ENCODE measurements at regions not wholly inside any gene's neighbourhood (a gene's known extent, or its start where the extent isn't known, plus 50 kb on each side); places are given as distances from the start of the nearest gene placed in this dataset.

DNA sequence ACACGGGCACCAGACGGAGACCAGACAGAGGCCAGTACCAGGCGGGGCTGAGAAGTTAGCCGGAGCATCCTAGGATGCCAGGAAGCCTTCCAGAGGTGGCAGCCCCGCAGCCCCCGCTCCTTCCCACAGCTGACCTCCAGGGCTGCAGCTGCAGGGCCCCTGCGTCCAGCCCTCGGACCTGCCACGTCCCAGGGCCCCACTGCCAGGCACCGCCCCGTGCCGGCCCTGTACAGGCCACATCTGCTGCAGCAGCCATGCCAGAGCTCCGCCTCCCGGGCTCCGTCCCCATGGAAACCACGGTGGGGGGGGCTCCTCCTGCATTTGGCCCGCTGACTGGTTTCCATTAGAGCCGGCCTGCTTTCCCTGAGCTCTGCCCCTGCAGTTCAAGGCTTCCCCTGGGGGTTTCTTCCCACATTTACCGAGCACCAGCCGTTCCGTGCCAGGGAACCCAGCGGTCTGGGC, 62.5 kb upstream of the PPARA start:
- Histone ChIP-seq H3K27me3 (ENCODE audit: control insufficient read depth, insufficient read depth, low read length) (no peaks in the 10 kb centered on the region), H3K4me1 (ENCODE audit: control insufficient read depth, insufficient read depth, low read length) (peaks cover 95% of the 10 kb centered on the region), H3K9me3 (ENCODE audit: control insufficient read depth, insufficient read depth, low read depth, low read length) (no peaks in the 10 kb centered on the region), H3K4me3 (ENCODE audit: low read depth in 2 of 2, low read length in 2 of 2) (peak overlapping the region; percentile 35 to 90), H3K36me3 (ENCODE audit: control insufficient read depth, insufficient read depth, low read length) (peaks cover 8% of the 10 kb centered on the region; the same call in 1 of the 2 replicates), H3K27ac (ENCODE audit: low read length) (peak overlapping the region; percentile 99)
- in situ Hi-C loops (cut with HindIII; ENCODE audit: low pct_unique_long_range_greater_than_20kb, low sequenced_read_pairs) = no loop called here
- BruUV-seq (replicated peaks) = no TSS peak
- TF ChIP-seq, protein P1, sequence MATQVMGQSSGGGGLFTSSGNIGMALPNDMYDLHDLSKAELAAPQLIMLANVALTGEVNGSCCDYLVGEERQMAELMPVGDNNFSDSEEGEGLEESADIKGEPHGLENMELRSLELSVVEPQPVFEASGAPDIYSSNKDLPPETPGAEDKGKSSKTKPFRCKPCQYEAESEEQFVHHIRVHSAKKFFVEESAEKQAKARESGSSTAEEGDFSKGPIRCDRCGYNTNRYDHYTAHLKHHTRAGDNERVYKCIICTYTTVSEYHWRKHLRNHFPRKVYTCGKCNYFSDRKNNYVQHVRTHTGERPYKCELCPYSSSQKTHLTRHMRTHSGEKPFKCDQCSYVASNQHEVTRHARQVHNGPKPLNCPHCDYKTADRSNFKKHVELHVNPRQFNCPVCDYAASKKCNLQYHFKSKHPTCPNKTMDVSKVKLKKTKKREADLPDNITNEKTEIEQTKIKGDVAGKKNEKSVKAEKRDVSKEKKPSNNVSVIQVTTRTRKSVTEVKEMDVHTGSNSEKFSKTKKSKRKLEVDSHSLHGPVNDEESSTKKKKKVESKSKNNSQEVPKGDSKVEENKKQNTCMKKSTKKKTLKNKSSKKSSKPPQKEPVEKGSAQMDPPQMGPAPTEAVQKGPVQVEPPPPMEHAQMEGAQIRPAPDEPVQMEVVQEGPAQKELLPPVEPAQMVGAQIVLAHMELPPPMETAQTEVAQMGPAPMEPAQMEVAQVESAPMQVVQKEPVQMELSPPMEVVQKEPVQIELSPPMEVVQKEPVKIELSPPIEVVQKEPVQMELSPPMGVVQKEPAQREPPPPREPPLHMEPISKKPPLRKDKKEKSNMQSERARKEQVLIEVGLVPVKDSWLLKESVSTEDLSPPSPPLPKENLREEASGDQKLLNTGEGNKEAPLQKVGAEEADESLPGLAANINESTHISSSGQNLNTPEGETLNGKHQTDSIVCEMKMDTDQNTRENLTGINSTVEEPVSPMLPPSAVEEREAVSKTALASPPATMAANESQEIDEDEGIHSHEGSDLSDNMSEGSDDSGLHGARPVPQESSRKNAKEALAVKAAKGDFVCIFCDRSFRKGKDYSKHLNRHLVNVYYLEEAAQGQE (IDR thresholded peaks at IDR 0.05; ENCODE audit: insufficient read depth in 1 of 2, low read depth in 2 of 2, low read length in 1 of 2) = no peak
- no peak for TF ChIP-seq SIN3A (IDR thresholded peaks at IDR 0.05; ENCODE audit: borderline replicate concordance, insufficient read depth, low read depth, low read length)
- no peak for TF ChIP-seq TCF7L2 (IDR thresholded peaks at IDR 0.05; ENCODE audit: low read depth, low read length)
- TF ChIP-seq POLR2AphosphoS5 (IDR thresholded peaks at IDR 0.05; ENCODE audit: low read depth, low read length) = no peak; the same call in none of the 2 replicates
- TF ChIP-seq, protein P2, sequence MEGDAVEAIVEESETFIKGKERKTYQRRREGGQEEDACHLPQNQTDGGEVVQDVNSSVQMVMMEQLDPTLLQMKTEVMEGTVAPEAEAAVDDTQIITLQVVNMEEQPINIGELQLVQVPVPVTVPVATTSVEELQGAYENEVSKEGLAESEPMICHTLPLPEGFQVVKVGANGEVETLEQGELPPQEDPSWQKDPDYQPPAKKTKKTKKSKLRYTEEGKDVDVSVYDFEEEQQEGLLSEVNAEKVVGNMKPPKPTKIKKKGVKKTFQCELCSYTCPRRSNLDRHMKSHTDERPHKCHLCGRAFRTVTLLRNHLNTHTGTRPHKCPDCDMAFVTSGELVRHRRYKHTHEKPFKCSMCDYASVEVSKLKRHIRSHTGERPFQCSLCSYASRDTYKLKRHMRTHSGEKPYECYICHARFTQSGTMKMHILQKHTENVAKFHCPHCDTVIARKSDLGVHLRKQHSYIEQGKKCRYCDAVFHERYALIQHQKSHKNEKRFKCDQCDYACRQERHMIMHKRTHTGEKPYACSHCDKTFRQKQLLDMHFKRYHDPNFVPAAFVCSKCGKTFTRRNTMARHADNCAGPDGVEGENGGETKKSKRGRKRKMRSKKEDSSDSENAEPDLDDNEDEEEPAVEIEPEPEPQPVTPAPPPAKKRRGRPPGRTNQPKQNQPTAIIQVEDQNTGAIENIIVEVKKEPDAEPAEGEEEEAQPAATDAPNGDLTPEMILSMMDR (IDR thresholded peaks at IDR 0.05) = no peak
- POLR2A ChIA-PET = no interaction called here
- CTCF ChIA-PET = no interaction called here
- DNase-seq (ENCODE audit: low read depth, low spot score) = no peak
- peak; percentile 61 for ATAC-seq
- intact Hi-C loops (cut with micrococcal nuclease; ENCODE audit: unreplicated experiment) = no loop called here

DNA sequence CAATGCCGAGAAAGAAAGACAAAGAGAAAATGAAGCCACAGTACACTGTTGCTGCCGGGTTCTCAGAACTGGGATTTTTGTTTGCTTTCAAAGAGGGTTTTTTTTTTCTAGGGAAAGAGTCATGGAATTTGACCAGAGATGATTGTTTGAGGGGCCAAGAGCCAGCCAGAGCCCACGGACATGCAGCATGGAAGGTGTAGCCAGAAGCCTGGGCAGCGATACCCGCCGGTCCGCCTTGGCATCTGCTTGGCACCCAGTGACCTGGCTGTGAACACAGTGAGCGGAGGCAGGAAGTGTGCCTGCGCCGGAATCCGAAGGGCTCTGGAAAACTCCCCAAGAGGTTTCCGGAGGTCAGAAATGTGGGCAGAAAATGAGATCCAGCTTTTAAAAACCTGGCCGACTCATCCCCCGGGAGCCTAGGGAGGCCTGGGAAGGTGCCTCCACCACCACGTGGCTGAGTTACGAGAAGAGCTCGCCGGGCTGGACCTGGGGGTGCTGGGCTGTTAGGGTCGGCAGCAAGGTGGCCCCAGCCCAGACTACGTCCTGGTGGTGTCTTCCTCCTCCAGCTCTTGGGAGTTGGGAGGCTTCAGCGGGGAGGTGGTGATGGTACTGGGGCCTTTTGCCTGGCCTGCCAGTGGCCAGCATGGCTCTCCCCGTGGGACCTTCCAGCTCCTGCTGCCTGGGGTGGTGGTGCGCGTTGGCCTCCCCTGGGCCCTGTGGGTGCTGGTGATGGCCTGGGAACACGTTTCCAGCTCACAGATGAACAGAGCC, 61.6 kb upstream of the PPARA start:
- peak overlapping the region; percentile 25 to 35 for H3K4me3 ChIP-seq (ENCODE audit: low read depth in 2 of 2, low read length in 2 of 2)
- ChIA-PET POLR2A (no interaction called here), CTCF (interaction anchor here (0.8 kb wide), 1 partner anchor 28 kb away, joined by 13 read pairs; no protein-coding TSS in a partner anchor)
- H3K36me3 ChIP-seq (ENCODE audit: control insufficient read depth, insufficient read depth, low read length) = peaks cover 3% of the 10 kb centered on the region; the same call in 1 of the 2 replicates
- peak overlapping the region; percentile 99 for H3K27ac ChIP-seq (ENCODE audit: low read length)
- BruUV-seq (replicated peaks) = no TSS peak
- intact Hi-C loops (cut with micrococcal nuclease; ENCODE audit: unreplicated experiment) (no loop called here), in situ Hi-C loops (cut with HindIII; ENCODE audit: low pct_unique_long_range_greater_than_20kb, low sequenced_read_pairs) (no loop called here)
- ATAC-seq (no peak), DNase-seq (ENCODE audit: low read depth, low spot score) (no peak)
- no peaks in the 10 kb centered on the region for H3K27me3 ChIP-seq (ENCODE audit: control insufficient read depth, insufficient read depth, low read length)
- no peaks in the 10 kb centered on the region for H3K9me3 ChIP-seq (ENCODE audit: control insufficient read depth, insufficient read depth, low read depth, low read length)
- H3K4me1 ChIP-seq (ENCODE audit: control insufficient read depth, insufficient read depth, low read length) = peaks cover 95% of the 10 kb centered on the region
- TF ChIP-seq, protein P1 (IDR thresholded peaks at IDR 0.05; ENCODE audit: insufficient read depth in 1 of 2, low read depth in 2 of 2, low read length in 1 of 2) = no peak
- no peak for TF ChIP-seq POLR2AphosphoS5 (IDR thresholded peaks at IDR 0.05; ENCODE audit: low read depth, low read length)
- TF ChIP-seq, protein P2 (IDR thresholded peaks at IDR 0.05) = no peak
- TF ChIP-seq TCF7L2 (IDR thresholded peaks at IDR 0.05; ENCODE audit: low read depth, low read length) = no peak
- TF ChIP-seq SIN3A (IDR thresholded peaks at IDR 0.05; ENCODE audit: borderline replicate concordance, insufficient read depth, low read depth, low read length) = no peak

All from Panc1 (cell line).